ENCODE measurements at regions not wholly inside any gene's neighbourhood (a gene's known extent, or its start where the extent isn't known, plus 50 kb on each side); places are given as distances from the start of the nearest gene placed in this dataset.

DNA sequence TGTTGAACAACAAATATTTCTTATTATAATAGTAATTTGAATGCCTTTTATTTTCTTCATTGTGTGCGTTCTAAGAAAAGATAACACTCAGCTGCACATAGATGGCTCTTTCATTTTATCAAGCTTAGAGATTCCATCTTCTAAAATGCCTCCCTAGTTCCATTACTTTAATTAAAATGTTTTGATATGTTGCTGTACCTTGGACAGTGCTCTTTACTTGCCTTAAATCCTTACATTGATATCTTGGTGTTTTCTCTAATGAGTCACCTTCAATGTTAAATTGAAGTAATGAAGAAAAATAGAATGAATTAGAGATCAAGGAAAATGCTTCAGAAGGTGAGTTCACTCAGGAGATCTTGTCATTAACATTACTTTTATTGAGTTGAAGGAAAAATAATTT lies 1672.4 kb upstream of the AGA start:
- no peak for DNase-seq (ENCODE audit: low read depth)
- in situ Hi-C loops (cut with HindIII; ENCODE audit: low sequenced_read_pairs): no loop called here
- H3K4me3 ChIP-seq (ENCODE audit: low read depth, low read length): no peak overlapping the region
- TF ChIP-seq, protein P1, sequence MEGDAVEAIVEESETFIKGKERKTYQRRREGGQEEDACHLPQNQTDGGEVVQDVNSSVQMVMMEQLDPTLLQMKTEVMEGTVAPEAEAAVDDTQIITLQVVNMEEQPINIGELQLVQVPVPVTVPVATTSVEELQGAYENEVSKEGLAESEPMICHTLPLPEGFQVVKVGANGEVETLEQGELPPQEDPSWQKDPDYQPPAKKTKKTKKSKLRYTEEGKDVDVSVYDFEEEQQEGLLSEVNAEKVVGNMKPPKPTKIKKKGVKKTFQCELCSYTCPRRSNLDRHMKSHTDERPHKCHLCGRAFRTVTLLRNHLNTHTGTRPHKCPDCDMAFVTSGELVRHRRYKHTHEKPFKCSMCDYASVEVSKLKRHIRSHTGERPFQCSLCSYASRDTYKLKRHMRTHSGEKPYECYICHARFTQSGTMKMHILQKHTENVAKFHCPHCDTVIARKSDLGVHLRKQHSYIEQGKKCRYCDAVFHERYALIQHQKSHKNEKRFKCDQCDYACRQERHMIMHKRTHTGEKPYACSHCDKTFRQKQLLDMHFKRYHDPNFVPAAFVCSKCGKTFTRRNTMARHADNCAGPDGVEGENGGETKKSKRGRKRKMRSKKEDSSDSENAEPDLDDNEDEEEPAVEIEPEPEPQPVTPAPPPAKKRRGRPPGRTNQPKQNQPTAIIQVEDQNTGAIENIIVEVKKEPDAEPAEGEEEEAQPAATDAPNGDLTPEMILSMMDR (IDR thresholded peaks at IDR 0.05; ENCODE audit: low read depth, low read length, missing control alignments): no peak

DNA sequence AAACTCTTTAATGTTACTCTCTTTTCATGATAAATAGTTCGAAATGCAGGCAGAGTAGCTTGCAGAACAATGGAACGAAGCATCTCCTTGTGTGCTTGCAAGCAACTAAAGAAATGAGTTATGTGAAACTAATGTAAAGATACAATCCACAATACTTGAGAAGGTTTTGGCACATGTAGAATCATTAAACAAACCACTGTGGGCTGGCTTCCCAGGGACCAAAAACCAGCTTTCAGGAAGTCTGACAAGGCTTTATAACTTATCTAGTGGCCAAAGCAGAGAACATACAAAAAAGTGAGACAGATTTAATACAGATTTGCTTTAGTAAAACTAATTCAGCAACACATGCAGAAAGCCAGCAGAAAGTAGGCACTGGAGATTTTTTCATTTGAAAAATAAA lies 1673.8 kb upstream of the AGA start:
- in situ Hi-C loops (cut with HindIII; ENCODE audit: low sequenced_read_pairs): no loop called here
- peak; percentile 84 for DNase-seq (ENCODE audit: low read depth)
- H3K4me3 ChIP-seq (ENCODE audit: low read depth, low read length): no peak overlapping the region
- TF ChIP-seq, protein P1 (IDR thresholded peaks at IDR 0.05; ENCODE audit: low read depth, low read length, missing control alignments): no peak

DNA sequence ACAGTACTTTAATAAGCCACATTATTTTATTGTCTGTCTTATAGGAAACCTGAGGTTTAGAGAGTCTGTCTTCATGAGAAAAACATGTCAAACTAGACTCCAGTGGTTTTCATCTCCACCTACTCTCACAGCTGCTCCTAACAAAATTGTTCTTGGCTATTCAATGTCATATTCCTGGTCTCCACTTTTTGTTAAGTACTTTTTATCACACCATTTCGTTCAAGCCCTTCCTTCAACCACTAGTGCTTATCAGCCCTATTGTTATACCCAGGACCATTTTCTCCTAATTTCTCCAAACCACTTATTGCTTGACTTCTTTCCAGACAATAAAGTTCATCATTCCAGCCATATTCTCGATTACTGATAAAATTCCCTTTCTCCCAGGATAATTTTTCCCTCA lies 1674.3 kb upstream of the AGA start:
- no peak for DNase-seq (ENCODE audit: low read depth)
- H3K4me3 ChIP-seq (ENCODE audit: low read depth, low read length): no peak overlapping the region
- in situ Hi-C loops (cut with HindIII; ENCODE audit: low sequenced_read_pairs): no loop called here
- TF ChIP-seq, protein P1 (IDR thresholded peaks at IDR 0.05; ENCODE audit: low read depth, low read length, missing control alignments): no peak

DNA sequence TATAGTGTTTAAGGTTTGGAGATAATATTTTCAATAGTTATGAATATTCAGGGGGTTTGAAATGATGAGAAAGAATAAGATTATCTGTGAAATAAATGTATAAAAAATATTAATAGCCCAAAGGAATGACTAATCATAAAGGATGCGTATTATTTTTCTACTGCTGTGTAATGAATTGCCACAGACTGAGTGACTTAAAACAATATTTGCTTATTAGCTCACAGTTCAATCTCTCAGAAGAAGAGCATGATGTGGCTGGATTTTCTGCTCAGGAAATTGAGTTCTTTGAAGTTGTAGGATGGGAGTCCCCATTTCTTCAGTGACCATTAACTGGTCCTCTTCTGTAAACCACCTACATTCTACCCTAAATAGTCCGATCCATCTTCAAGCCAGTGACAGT lies 1680.8 kb upstream of the AGA start:
- TF ChIP-seq, protein P1 (IDR thresholded peaks at IDR 0.05; ENCODE audit: low read depth, low read length, missing control alignments): no peak
- no peak overlapping the region for H3K4me3 ChIP-seq (ENCODE audit: low read depth, low read length)
- DNase-seq (ENCODE audit: low read depth): no peak
- in situ Hi-C loops (cut with HindIII; ENCODE audit: low sequenced_read_pairs): no loop called here

DNA sequence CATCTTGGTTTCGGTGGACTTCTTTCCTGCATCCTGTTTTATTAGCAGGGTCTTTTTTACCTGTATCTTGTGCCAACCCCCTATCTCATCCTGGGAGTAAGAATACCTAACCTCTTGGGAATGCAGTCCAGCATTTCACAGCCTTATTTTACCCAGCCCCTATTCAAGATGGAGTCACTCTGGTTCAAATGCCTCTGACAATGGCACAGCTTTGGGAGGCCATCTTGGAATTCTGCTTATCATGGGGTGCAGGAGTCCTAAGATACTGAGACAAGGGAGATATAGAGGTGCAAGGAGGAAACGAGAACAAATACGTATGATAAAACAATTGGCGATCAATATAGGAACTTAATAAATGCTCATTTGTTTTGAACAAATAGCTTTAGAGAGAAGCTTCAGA lies 1682.2 kb upstream of the AGA start:
- in situ Hi-C loops (cut with HindIII; ENCODE audit: low sequenced_read_pairs): no loop called here
- H3K4me3 ChIP-seq (ENCODE audit: low read depth, low read length): no peak overlapping the region
- TF ChIP-seq, protein P1 (IDR thresholded peaks at IDR 0.05; ENCODE audit: low read depth, low read length, missing control alignments): no peak
- no peak for DNase-seq (ENCODE audit: low read depth)

DNA sequence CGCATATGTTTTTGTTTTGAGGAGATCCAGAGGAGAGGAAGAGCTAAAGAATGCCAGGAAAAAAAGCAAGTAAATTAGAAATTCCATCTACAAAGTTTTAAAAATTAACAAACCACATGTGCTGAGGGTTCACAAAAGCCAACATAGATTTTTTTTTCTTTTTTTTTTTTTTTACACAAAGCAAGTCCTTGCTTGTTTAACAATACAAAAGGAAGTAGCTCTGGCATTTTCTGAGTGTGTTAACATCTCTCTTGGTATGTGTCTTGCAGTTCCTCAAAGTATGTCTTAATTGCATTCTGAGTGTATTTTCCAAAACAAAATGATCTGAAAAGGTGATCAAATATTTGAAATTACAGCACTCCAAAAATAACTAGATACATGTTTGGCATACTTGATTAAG lies 1682.7 kb upstream of the AGA start:
- in situ Hi-C loops (cut with HindIII; ENCODE audit: low sequenced_read_pairs): no loop called here
- DNase-seq (ENCODE audit: low read depth): no peak
- no peak overlapping the region for H3K4me3 ChIP-seq (ENCODE audit: low read depth, low read length)
- TF ChIP-seq, protein P1 (IDR thresholded peaks at IDR 0.05; ENCODE audit: low read depth, low read length, missing control alignments): no peak

DNA sequence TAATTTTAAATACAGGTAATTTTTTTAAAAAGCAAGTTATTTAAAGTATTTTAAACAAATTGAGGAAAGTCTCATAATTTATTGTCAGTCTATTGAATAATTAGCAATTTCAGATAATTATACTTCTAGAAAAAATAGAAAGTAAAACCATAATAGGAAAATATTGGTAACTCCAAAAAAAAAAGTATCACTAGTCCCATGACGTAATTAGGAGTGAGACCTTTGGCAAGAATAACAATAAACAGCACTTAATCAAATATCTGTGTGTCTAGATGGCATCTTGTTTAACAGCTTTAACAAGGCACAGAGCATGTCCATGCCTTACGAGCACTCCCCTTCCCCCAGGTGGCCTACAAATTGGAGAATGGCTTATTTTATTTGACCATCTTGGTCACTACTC lies 1683.6 kb upstream of the AGA start:
- H3K4me3 ChIP-seq (ENCODE audit: low read depth, low read length): no peak overlapping the region
- in situ Hi-C loops (cut with HindIII; ENCODE audit: low sequenced_read_pairs): no loop called here
- DNase-seq (ENCODE audit: low read depth): no peak
- TF ChIP-seq, protein P1 (IDR thresholded peaks at IDR 0.05; ENCODE audit: low read depth, low read length, missing control alignments): no peak

All from astrocyte of the cerebellum (primary cell).